OCI-LY3 (cell line): ENCODE measurements at regions not wholly inside any gene's neighbourhood (a gene's known extent, or its start where the extent isn't known, plus 50 kb on each side); places are given as distances from the start of the nearest gene placed in this dataset.

Source experiments
- CTCF ChIP-seq: fragments of 200-600, 300-600 bp; sonication (generic); IDR thresholded peaks from 2 replicates; pipeline ENCODE4 v1.5.1; 2014; ENCODE audit warnings: antibody characterized with exemption, low read length, low read depth
- EZH2phosphoT487 ChIP-seq: fragments of 200-600 bp; shearing (Covaris generic); IDR thresholded peaks from 2 replicates; pipeline ENCODE4 v1.6.1; 2018; ENCODE audit warnings: antibody characterized with exemption, mixed run types, low read depth

GRCh38 chrX:116292183-116292582 is 121.6 kb downstream of the AGTR2 start:
- no peak for TF ChIP-seq CTCF
- no peak for TF ChIP-seq EZH2phosphoT487
